Trophoblast cell (in vitro differentiated cells and primary cell): ENCODE measurements at regions not wholly inside any gene's neighbourhood (a gene's known extent, or its start where the extent isn't known, plus 50 kb on each side); places are given as distances from the start of the nearest gene placed in this dataset.

Experiments used
- DNase-seq, 2 donors: peaks; one replicate each; pipeline ENCODE4 v3.0.0-alpha.2; 2016
- H2AFZ ChIP-seq: 2 replicates; pipeline ENCODE4 v1.6.1; 2013; ENCODE audit warnings: low read length, moderate library complexity, mild to moderate bottlenecking; ENCODE audit not compliant: insufficient read depth, poor library complexity
- H2AK5ac ChIP-seq: 2 replicates; pipeline ENCODE4 v1.6.1; 2013; ENCODE audit warnings: mild to moderate bottlenecking, low read length
- H2BK120ac ChIP-seq: 2 replicates; pipeline ENCODE4 v1.6.1; 2013; ENCODE audit warnings: low read length, mild to moderate bottlenecking, moderate library complexity; ENCODE audit not compliant: insufficient read depth, poor library complexity
- H2BK12ac ChIP-seq: 2 replicates; pipeline ENCODE4 v1.6.1; 2013; ENCODE audit warnings: mild to moderate bottlenecking, low read length, moderate library complexity
- H2BK5ac ChIP-seq: 2 replicates; pipeline ENCODE4 v1.6.1; 2013; ENCODE audit warnings: low read length, low read depth, moderate library complexity, mild to moderate bottlenecking; ENCODE audit not compliant: poor library complexity
- H3K14ac ChIP-seq: 2 replicates; pipeline ENCODE4 v1.6.1; 2013; ENCODE audit warnings: mild to moderate bottlenecking, low read length
- H3K18ac ChIP-seq: 2 replicates; pipeline ENCODE4 v1.6.1; 2013; ENCODE audit warnings: mild to moderate bottlenecking, low read length
- H3K23ac ChIP-seq: 2 replicates; pipeline ENCODE4 v1.6.1; 2013; ENCODE audit warnings: low read length
- H3K27ac ChIP-seq: 2 replicates; pipeline ENCODE4 v1.5.1; 2013; ENCODE audit warnings: low read depth, mild to moderate bottlenecking, inconsistent platforms, low read length, moderate library complexity
- H3K27me3 ChIP-seq: 2 replicates; pipeline ENCODE4 v1.6.1; 2013; ENCODE audit warnings: inconsistent platforms, mild to moderate bottlenecking, low read length, moderate library complexity; ENCODE audit not compliant: insufficient read depth
- H3K36me3 ChIP-seq, 2 experiments: 1 replicate in 1 of 2; 2 replicates in 1 of 2; pipeline ENCODE4 v1.6.1; 2013; ENCODE audit warnings: low read length in 2 of 2, mild to moderate bottlenecking in 2 of 2, moderate library complexity in 1 of 2; ENCODE audit not compliant: insufficient read depth in 2 of 2, control insufficient read depth in 1 of 2
- H3K4ac ChIP-seq: 2 replicates; pipeline ENCODE4 v1.6.1; 2013; ENCODE audit warnings: low read depth, mild to moderate bottlenecking, low read length, moderate library complexity
- H3K4me1 ChIP-seq, 2 experiments: 1 replicate in 1 of 2; 2 replicates in 1 of 2; pipeline ENCODE4 v1.6.1; 2013; ENCODE audit warnings: low read length in 2 of 2, mild to moderate bottlenecking in 2 of 2, moderate library complexity in 1 of 2; ENCODE audit not compliant: insufficient read depth in 2 of 2, control insufficient read depth in 1 of 2
- H3K4me2 ChIP-seq: 2 replicates; pipeline ENCODE4 v1.6.1; 2013; ENCODE audit warnings: inconsistent platforms, mild to moderate bottlenecking, low read length, moderate library complexity
- H3K4me3 ChIP-seq: 2 replicates; pipeline ENCODE4 v1.5.1; 2013; ENCODE audit warnings: mild to moderate bottlenecking, low read depth, low read length, inconsistent platforms
- H3K79me1 ChIP-seq: one replicate; pipeline ENCODE4 v1.6.1; 2013; ENCODE audit warnings: low read length
- H3K79me2 ChIP-seq: 2 replicates; pipeline ENCODE4 v1.6.1; 2013; ENCODE audit warnings: low read length, mild to moderate bottlenecking; ENCODE audit not compliant: control insufficient read depth, insufficient read depth, poor library complexity
- H3K9ac ChIP-seq: 2 replicates; pipeline ENCODE4 v1.6.1; 2013; ENCODE audit warnings: mild to moderate bottlenecking, low read length
- H3K9me3 ChIP-seq: 2 replicates; pipeline ENCODE4 v1.6.1; 2013; ENCODE audit warnings: low read depth, mild to moderate bottlenecking, control low read depth, inconsistent platforms, low read length; ENCODE audit not compliant: insufficient read depth
- H4K12ac ChIP-seq: 2 replicates; pipeline ENCODE4 v1.6.1; 2013; ENCODE audit warnings: low read depth, mild to moderate bottlenecking, low read length, moderate library complexity
- H4K8ac ChIP-seq: 2 replicates; pipeline ENCODE4 v1.6.1; 2013; ENCODE audit warnings: low read depth, mild to moderate bottlenecking, low read length, moderate library complexity
- H4K91ac ChIP-seq: one replicate; pipeline ENCODE4 v1.6.1; 2013; ENCODE audit warnings: low read depth, mild to moderate bottlenecking, low read length, moderate library complexity
- WGBS: extraction: QIAGEN DNeasy Blood & Tissue Kit; methylation state at CpG from one replicate; pipeline ENCODE4 v1.1.7; 2013; ENCODE audit warnings: missing lambda C conversion rate; ENCODE audit not compliant: insufficient read length, insufficient coverage; ENCODE audit errors: extremely low coverage; 5-methylcytosine and 5-hydroxymethylcytosine counted together

GRCh38 chr4:124445071-124445470 is 267.5 kb downstream of the ANKRD50 start:
- Histone ChIP-seq H2BK12ac (no peak overlapping the region), H3K36me3 (peaks cover 0 to 2% of the 10 kb centered on the region in 2 experiments), H2AFZ (no peak overlapping the region), H3K23ac (no peak overlapping the region), H3K9ac (no peak overlapping the region), H3K14ac (no peak overlapping the region), H2AK5ac (no peak overlapping the region), H4K8ac (no peak overlapping the region), H4K91ac (no peak overlapping the region), H3K27ac (no peak overlapping the region), H4K12ac (no peak overlapping the region), H3K18ac (no peak overlapping the region), H3K79me1 (no peaks in the 10 kb centered on the region), H3K4me2 (no peak overlapping the region), H3K9me3 (peaks cover 11% of the 10 kb centered on the region), H2BK5ac (no peak overlapping the region), H3K27me3 (no peaks in the 10 kb centered on the region), H3K79me2 (no peaks in the 10 kb centered on the region), H2BK120ac (no peak overlapping the region), H3K4ac (no peak overlapping the region), H3K4me1 (no peaks in the 10 kb centered on the region), H3K4me3 (no peak overlapping the region)
- DNase-seq: no peak
- WGBS: no CpG with 5 or more reads among the region's 5 CpGs

GRCh38 chr4:124449881-124450280 is 262.7 kb downstream of the ANKRD50 start:
- Histone ChIP-seq H3K4ac (no peak overlapping the region), H3K4me3 (no peak overlapping the region), H3K4me2 (no peak overlapping the region), H2BK12ac (no peak overlapping the region), H3K9me3 (peaks cover 11% of the 10 kb centered on the region), H3K14ac (no peak overlapping the region), H3K27ac (no peak overlapping the region), H3K4me1 (no peaks in the 10 kb centered on the region), H2AFZ (no peak overlapping the region), H3K36me3 (peaks cover 0 to 2% of the 10 kb centered on the region in 2 experiments), H3K9ac (no peak overlapping the region), H3K79me1 (no peaks in the 10 kb centered on the region), H3K27me3 (no peaks in the 10 kb centered on the region), H2AK5ac (no peak overlapping the region), H3K18ac (no peak overlapping the region), H4K12ac (no peak overlapping the region), H3K79me2 (no peaks in the 10 kb centered on the region), H4K91ac (no peak overlapping the region), H2BK120ac (no peak overlapping the region), H3K23ac (no peak overlapping the region), H2BK5ac (no peak overlapping the region), H4K8ac (no peak overlapping the region)
- no CpG with 5 or more reads among the region's 1 CpG for WGBS
- no peak for DNase-seq

GRCh38 chr4:124450851-124451250 is 261.7 kb downstream of the ANKRD50 start:
- Histone ChIP-seq H3K4me3 (no peak overlapping the region), H4K12ac (no peak overlapping the region), H2AK5ac (no peak overlapping the region), H3K27me3 (no peaks in the 10 kb centered on the region), H3K18ac (no peak overlapping the region), H3K4me1 (no peaks in the 10 kb centered on the region), H3K9me3 (peaks cover 6% of the 10 kb centered on the region), H3K23ac (no peak overlapping the region), H3K36me3 (no peaks in the 10 kb centered on the region), H2BK120ac (no peak overlapping the region), H3K9ac (no peak overlapping the region), H2BK12ac (no peak overlapping the region), H2BK5ac (no peak overlapping the region), H4K91ac (no peak overlapping the region), H3K27ac (no peak overlapping the region), H3K14ac (no peak overlapping the region), H4K8ac (no peak overlapping the region), H3K79me1 (no peaks in the 10 kb centered on the region), H3K4ac (no peak overlapping the region), H3K79me2 (no peaks in the 10 kb centered on the region), H3K4me2 (no peak overlapping the region), H2AFZ (no peak overlapping the region)
- DNase-seq: no peak
- WGBS: no CpG with 5 or more reads among the region's 2 CpGs

GRCh38 chr4:124454772-124455270 is 257.7 kb downstream of the ANKRD50 start:
- Histone ChIP-seq H3K4ac (no peak overlapping the region), H3K4me1 (no peaks in the 10 kb centered on the region), H3K79me1 (no peaks in the 10 kb centered on the region), H2BK5ac (no peak overlapping the region), H3K27ac (no peak overlapping the region), H3K18ac (no peak overlapping the region), H3K23ac (no peak overlapping the region), H3K4me3 (no peak overlapping the region), H3K79me2 (no peaks in the 10 kb centered on the region), H2AFZ (no peak overlapping the region), H4K8ac (no peak overlapping the region), H3K36me3 (no peaks in the 10 kb centered on the region), H2AK5ac (no peak overlapping the region), H2BK120ac (no peak overlapping the region), H3K9me3 (no peaks in the 10 kb centered on the region), H3K27me3 (no peaks in the 10 kb centered on the region), H2BK12ac (no peak overlapping the region), H3K14ac (no peak overlapping the region), H4K12ac (no peak overlapping the region), H4K91ac (no peak overlapping the region), H3K4me2 (no peak overlapping the region), H3K9ac (no peak overlapping the region)
- DNase-seq: peak; percentile 81 to 92
- no CpG with 5 or more reads among the region's 2 CpGs for WGBS
